NOMO-1 treated with dmso at 0.1 percent for 144 hours (cell line): ENCODE measurements at regions not wholly inside any gene's neighbourhood (a gene's known extent, or its start where the extent isn't known, plus 50 kb on each side); places are given as distances from the start of the nearest gene placed in this dataset.
"Not testable (repeated sequence)": the region's sequence is repeated elsewhere in the genome, so short reads cannot be mapped to it uniquely, and the experiment has no call there.

Experiments
- DNase-seq: peaks from one replicate; lab custom pipeline; 2025; ENCODE audit not compliant: unreplicated experiment; lab: John Stamatoyannopoulos, UW

DNA sequence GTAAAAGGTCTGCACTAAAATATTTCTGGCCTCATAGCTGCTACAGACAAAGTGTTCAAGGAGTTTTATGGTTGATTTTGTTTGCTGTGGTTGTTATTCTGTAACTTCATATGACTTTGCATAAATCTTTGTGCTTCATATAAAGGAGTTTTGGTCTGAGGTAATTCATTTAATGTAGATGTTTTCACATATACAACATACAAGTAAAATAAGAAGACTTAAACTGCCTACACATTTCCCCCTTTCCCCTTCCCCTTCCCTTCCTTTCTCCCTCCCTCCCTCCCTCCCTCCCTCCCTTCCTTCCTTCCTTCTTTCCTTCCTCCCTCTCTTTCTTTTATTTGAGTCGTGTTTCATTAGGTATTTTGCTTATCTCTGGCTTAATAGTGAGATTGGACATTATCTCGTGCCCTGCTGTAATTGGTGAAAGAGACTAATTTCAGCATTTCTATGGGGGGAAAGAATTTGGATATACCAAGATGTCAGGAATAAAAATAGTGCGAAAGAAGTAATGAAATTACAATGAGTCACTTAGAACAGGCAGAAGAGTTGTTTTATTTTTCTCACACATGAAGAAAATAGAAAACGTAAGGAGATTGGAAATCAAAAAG, 144.9 kb upstream of the MAD2L1 start:
- no peak for DNase-seq

- DNase-seq: no peak
Measured at GRCh38 chr4:120209706-120210105, 143.1 kb upstream of the MAD2L1 start.

DNA sequence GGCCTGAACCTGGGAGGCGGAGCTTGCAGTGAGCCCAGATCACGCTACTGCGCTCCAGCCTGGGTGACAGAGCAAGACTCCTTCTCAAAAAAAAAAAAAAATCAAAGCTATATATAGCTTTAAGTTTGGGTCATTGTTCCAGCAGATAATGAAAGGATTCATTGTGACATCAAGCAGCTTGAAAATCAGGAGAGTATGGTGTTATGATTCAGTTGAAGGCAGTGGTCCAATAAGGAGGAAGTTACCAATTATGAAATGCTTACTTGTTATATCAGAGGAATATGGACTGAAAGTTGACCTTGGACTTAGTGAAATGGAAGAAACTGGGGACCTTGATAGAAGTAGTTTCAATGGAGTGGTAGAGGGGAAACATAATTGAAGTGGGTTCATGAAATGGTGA, 140.4 kb upstream of the MAD2L1 start:
- no peak for DNase-seq

GRCh38 chr4:120202222-120202621, 135.6 kb upstream of the MAD2L1 start:
- no peak for DNase-seq

- DNase-seq: not testable (repeated sequence)
Measured at GRCh38 chr4:120200573-120201110, 134.0 kb upstream of the MAD2L1 start.

DNA sequence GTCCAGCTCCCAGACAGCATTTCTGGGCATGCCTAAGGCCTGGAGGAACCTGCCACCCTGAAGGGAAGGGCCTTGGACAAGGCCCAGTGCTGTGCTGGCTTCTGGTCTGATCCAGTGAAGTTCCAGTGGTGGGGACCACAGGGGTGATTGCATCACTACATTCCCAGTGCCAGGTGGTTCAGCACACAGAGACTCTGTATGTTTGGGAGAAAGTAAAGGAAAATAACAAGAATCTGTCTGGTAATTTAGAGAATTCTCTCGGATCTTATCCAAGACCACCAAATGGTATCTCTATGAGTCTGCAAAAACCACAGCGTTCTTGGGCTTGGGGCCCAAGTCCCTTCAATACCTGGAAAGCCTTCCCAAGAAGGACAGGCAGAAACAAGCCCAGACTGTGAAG, 131.8 kb upstream of the MAD2L1 start:
- DNase-seq: no peak

GRCh38 chr4:120177603-120178002, 111.0 kb upstream of the MAD2L1 start:
- DNase-seq: no peak

DNA sequence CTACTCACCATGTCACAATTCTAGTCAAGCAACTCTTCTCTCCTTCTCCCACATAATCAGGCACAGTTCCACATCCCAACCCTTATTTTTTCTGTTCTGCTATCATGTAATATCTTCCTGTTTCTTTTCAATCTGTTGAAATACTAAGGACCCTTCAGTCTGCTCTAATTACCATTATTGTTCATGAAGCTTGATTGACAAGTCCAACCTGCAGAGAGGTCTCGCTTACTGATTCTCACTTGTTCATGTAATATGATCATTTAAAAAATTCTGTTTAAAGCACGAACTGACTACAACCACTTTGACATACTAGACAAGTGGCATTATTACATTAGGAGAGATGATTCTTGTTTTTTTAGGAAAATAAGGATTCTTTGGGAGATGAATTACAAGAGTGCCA, 108.6 kb upstream of the MAD2L1 start:
- no peak for DNase-seq

GRCh38 chr4:120163895-120164294, 97.2 kb upstream of the MAD2L1 start:
- no peak for DNase-seq

- no peak for DNase-seq
Measured at GRCh38 chr4:120158841-120159463, 92.3 kb upstream of the MAD2L1 start.

DNA sequence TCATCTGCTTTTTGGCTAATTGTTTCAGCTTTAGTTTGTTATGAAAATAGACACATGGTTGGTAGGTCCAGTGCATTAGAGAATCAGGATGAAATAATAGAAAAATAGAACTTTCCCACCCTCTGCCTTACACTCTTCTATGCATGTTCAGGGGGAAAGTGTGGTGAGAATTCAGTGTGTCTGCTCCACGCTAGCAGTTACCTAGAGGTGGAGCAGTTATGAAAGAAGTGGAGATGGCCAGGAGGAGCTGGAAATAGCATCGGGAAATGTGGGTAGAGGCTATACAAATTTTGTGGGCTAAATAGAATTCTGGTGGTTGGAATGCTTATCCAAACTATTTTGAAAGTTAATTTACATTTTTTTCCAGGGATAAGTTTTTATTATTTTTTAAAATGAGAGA, 91.4 kb upstream of the MAD2L1 start:
- no peak for DNase-seq

DNA sequence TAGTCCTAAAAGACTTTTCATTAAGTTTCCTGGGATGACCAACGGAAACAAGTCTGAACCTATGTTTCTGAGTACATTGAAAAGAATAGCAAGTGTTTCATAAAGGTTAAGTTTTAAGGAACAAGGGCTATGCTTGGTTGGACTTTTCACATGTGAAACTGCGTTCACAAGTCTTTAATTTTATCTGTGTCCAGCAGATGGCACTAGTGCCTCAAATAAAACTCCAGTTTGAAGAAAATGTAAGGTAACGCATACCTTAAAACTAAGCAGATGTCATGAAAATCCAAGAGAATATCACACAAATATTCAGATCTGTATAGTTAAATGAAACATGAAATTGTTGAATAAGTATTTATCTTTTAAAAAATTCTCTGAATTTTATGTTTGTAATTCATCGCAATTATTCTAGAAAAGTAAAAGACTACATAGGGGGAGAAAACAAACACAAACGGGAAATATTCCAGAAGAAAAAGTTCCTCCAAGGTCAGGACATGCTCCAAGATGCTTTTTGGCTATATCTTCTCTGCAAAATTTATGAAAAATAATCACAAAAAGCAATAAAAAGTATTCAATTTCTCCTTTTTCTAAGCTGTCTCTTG, 89.6 kb upstream of the MAD2L1 start:
- peak; percentile 10 for DNase-seq

DNA sequence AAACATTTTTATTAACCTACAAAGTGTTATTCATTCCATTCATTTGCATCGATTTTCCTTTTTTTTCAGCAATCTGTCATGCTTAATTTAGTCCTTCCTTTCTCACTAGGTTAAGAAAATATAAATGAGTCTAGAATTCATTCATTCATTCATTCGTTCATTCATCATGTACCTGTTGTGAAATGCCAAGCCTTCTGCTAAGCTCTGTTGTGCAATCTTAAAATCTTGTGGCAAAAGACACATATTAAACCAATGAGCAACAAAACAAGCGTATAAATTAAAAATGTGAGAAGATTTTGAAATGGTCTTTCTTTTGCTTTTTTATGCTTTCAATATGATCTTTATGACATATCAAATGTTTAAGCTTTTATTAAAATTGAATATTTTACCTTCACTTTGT, 88.6 kb upstream of the MAD2L1 start:
- no peak for DNase-seq

- DNase-seq: no peak
Measured at GRCh38 chr4:120144634-120145033, 78.0 kb upstream of the MAD2L1 start.

DNA sequence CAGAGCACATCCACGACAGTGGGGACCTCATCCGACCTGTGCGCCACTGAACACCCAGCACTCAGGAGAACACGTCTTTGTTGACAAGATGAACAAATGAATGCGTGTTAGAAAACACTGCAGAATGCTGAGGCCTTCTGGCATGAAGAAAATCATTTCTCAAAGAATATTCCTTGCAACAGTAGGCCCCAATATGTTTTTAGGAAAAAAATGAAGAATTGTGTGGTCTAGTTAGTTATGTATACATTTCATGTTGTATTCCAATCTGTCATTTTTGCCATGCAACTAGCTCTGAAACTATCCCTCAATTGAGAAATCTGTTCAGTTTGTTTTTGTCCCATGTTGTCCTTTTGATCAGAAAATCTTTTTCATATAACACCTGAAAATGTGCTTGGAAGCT, 77.4 kb upstream of the MAD2L1 start:
- DNase-seq: no peak

GRCh38 chr4:120139392-120139791, 72.7 kb upstream of the MAD2L1 start:
- DNase-seq: no peak

- no peak for DNase-seq
Measured at GRCh38 chr4:120132935-120133334, 66.3 kb upstream of the MAD2L1 start.

DNA sequence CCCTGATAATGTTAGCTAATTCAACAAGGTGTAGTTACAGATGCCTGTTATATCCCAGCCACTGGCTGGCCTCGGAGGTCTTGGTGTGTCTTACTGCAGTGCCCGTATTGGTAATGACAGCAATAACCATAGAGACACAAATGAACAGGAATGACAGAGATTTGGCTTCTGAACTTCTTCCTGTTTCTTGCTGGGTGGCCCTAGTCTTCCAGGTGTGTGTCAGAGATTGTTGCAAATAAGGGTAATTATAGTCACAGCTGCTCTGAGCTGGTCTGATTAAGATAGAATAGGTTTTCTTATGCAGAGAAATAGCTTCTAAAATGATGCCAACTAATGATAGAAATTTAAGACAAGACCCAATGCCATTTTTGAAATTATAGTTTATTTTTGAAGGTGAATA, 64.1 kb upstream of the MAD2L1 start:
- no peak for DNase-seq
